ENCODE measurements at regions not wholly inside any gene's neighbourhood (a gene's known extent, or its start where the extent isn't known, plus 50 kb on each side); places are given as distances from the start of the nearest gene placed in this dataset.

DNA sequence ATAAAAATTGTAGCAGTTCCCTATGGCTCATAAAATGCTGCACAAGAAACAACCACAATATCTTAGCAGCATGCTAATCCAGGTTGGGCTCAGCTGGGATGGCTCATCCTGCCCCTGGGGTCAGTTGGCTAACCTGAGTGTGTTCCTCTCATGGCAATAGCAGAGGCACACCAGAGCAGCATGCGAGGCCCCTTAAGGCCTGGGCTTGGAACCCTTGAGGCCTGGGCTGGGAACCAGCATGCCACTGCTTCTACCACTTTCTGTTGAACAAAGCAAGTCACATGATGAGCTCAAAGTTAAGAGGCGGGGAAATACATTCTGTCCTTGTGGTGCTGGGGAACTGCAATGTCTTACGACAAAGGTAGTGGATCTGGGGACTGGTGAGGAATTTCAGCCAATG is 154.4 kb upstream of the FOXF1 start:
- Histone ChIP-seq H3K27ac (no peak overlapping the region), H3K9me3 (peaks cover 3% of the 10 kb centered on the region), H3K4me3 (no peak overlapping the region), H3K27me3 (peaks cover 97% of the 10 kb centered on the region), H3K4me1 (no peaks in the 10 kb centered on the region), H3K36me3 (no peaks in the 10 kb centered on the region)
- WGBS = 93% methylated on average over 3 of the region's 3 CpGs
- DNase-seq (ENCODE audit: low spot score in 2 of 2) = no peak
- TF ChIP-seq, protein P1, sequence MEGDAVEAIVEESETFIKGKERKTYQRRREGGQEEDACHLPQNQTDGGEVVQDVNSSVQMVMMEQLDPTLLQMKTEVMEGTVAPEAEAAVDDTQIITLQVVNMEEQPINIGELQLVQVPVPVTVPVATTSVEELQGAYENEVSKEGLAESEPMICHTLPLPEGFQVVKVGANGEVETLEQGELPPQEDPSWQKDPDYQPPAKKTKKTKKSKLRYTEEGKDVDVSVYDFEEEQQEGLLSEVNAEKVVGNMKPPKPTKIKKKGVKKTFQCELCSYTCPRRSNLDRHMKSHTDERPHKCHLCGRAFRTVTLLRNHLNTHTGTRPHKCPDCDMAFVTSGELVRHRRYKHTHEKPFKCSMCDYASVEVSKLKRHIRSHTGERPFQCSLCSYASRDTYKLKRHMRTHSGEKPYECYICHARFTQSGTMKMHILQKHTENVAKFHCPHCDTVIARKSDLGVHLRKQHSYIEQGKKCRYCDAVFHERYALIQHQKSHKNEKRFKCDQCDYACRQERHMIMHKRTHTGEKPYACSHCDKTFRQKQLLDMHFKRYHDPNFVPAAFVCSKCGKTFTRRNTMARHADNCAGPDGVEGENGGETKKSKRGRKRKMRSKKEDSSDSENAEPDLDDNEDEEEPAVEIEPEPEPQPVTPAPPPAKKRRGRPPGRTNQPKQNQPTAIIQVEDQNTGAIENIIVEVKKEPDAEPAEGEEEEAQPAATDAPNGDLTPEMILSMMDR (IDR thresholded peaks at IDR 0.05) = no peak
- no peak for TF ChIP-seq EP300 (IDR thresholded peaks at IDR 0.05)
- TF ChIP-seq POLR2A (IDR thresholded peaks at IDR 0.05) = no peak
- no peak for TF ChIP-seq POLR2AphosphoS5 (IDR thresholded peaks at IDR 0.05)

DNA sequence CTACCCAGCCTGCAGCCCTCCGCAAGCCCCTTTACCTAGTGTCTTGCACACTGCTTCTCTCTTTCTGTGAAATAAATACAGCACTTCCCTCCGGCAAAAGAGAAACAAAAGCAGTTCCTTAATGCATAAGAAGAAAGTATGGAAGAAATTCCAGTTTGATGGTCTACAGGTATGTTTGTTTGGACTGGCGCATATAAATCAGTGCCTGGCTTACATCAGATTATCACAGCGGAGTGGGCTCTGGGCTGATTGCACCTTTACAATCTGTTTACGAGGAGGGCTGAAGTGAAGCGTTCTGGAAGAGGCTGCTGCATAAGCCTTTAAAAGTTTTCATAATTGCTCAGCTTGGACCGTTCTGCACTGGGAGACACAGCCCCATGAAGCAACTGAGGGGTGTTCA is 153.5 kb upstream of the FOXF1 start:
- DNase-seq (ENCODE audit: low spot score in 2 of 2) = no peak
- H3K9me3 ChIP-seq = peaks cover 3% of the 10 kb centered on the region
- H3K4me1 ChIP-seq = no peaks in the 10 kb centered on the region
- H3K4me3 ChIP-seq = no peak overlapping the region
- peaks cover 94% of the 10 kb centered on the region for H3K27me3 ChIP-seq
- no peaks in the 10 kb centered on the region for H3K36me3 ChIP-seq
- WGBS = 54% methylated on average over 7 of the region's 7 CpGs
- TF ChIP-seq POLR2AphosphoS5 (IDR thresholded peaks at IDR 0.05) (no peak), POLR2A (IDR thresholded peaks at IDR 0.05) (no peak), EP300 (IDR thresholded peaks at IDR 0.05) (no peak)
- TF ChIP-seq, protein P1 (IDR thresholded peaks at IDR 0.05) = no peak
- H3K27ac ChIP-seq = no peak overlapping the region

DNA sequence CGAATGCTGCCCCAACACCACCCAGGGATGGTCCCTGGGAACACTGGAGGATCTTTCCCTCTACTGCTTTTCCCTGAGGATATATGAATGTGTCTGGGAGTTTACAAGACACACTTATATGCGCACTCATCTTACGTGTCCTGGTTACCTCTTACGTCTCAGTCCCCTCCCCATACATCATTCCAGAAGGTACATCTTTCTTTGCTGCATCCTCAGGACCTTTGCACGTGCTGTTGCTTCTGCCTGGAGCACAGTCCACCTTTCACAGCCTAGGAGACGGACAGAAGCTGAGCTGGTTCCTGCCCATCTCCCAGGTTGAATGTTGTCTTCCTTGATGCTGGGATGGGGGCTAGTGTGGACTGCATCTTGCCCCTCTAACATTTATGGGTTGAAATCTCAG is 153.0 kb upstream of the FOXF1 start:
- peaks cover 94% of the 10 kb centered on the region for H3K27me3 ChIP-seq

DNA sequence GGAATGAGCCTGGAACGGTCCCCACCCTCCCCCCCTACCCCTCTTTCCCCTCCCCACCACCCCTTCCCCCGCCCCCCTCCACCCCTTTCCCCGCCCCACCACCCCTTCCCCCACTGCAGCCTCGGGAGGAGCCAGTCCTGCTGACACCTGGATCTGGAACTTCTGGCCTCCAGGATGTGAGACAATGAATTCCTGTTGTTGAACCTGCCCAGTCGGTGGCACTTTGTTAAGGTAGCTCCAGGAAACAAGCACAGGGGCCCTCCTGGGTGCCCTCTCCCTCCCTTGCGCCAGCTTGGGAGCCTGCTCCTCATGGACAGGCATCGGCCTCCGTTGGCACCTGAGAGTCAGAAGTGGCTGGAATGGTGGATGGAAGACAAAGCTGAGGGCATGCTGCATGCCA is 152.4 kb upstream of the FOXF1 start:
- H3K9me3 ChIP-seq = peaks cover 3% of the 10 kb centered on the region
- peaks cover 92% of the 10 kb centered on the region for H3K27me3 ChIP-seq
- H3K4me1 ChIP-seq = no peaks in the 10 kb centered on the region
- H3K4me3 ChIP-seq = no peak overlapping the region
- DNase-seq (ENCODE audit: low spot score in 2 of 2) = no peak
- no peak overlapping the region for H3K27ac ChIP-seq
- 50% methylated on average over 6 of the region's 8 CpGs for WGBS
- no peak for TF ChIP-seq POLR2AphosphoS5 (IDR thresholded peaks at IDR 0.05)
- no peak for TF ChIP-seq EP300 (IDR thresholded peaks at IDR 0.05)
- no peak for TF ChIP-seq POLR2A (IDR thresholded peaks at IDR 0.05)
- TF ChIP-seq, protein P1 (IDR thresholded peaks at IDR 0.05) = no peak
- no peaks in the 10 kb centered on the region for H3K36me3 ChIP-seq

More for the DNA sequence above, 153.0 kb upstream of the FOXF1 start:
- WGBS = 83% methylated on average over 6 of the region's 6 CpGs
- TF ChIP-seq POLR2A (IDR thresholded peaks at IDR 0.05) (no peak), EP300 (IDR thresholded peaks at IDR 0.05) (no peak), POLR2AphosphoS5 (IDR thresholded peaks at IDR 0.05) (no peak)
- Histone ChIP-seq H3K36me3 (no peaks in the 10 kb centered on the region), H3K4me3 (no peak overlapping the region), H3K27ac (no peak overlapping the region), H3K9me3 (peaks cover 3% of the 10 kb centered on the region), H3K4me1 (no peaks in the 10 kb centered on the region)
- DNase-seq (ENCODE audit: low spot score in 2 of 2) = no peak

DNA sequence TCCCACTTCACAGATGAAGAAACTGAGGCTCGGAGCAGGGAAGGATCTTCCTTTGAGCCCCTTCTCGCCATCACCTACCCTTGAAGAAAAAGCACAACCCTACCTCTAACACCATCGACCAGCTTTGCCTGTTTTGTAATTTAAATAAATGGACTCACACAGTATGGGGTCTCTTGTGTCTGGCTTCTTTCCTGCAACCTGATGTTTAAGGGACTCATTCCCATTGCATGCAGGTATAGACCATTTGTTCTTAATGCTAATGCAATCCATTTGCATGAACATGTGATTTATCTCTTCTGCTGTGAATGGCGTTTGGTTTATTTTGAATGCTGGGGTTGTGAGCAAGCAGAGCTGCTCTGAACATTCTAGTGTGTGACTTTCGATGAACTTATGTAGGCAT is 150.8 kb upstream of the FOXF1 start:
- Histone ChIP-seq H3K27ac (no peak overlapping the region), H3K36me3 (no peaks in the 10 kb centered on the region), H3K4me3 (no peak overlapping the region), H3K9me3 (peaks cover 3% of the 10 kb centered on the region), H3K27me3 (peaks cover 83% of the 10 kb centered on the region), H3K4me1 (no peaks in the 10 kb centered on the region)
- TF ChIP-seq POLR2AphosphoS5 (IDR thresholded peaks at IDR 0.05) = no peak
- TF ChIP-seq EP300 (IDR thresholded peaks at IDR 0.05) = no peak
- no peak for TF ChIP-seq POLR2A (IDR thresholded peaks at IDR 0.05)
- TF ChIP-seq, protein P1 (IDR thresholded peaks at IDR 0.05) = no peak
- no peak for DNase-seq (ENCODE audit: low spot score in 2 of 2)
- 64% methylated on average over 5 of the region's 5 CpGs for WGBS
